Fibroblast of lung (primary cell): ENCODE measurements at regions not wholly inside any gene's neighbourhood (a gene's known extent, or its start where the extent isn't known, plus 50 kb on each side); places are given as distances from the start of the nearest gene placed in this dataset.

Experiments used
- DNase-seq, 2 donors: peaks; one replicate each; pipeline versions ENCODE4 v3.0.0 to v3.0.0-alpha.2; 2010; ENCODE audit warnings: low read depth in 2 of 2
- H2AFZ ChIP-seq: 2 replicates; pipeline ENCODE4 v1.5.1; 2012; ENCODE audit warnings: low read length, control low read depth, inconsistent platforms
- H3K27ac ChIP-seq: 2 replicates; pipeline ENCODE4 v1.5.1; 2011; ENCODE audit warnings: low read length, control low read depth; ENCODE audit not compliant: insufficient read depth
- H3K27me3 ChIP-seq: 2 replicates; pipeline ENCODE4 v1.5.1; 2011; ENCODE audit warnings: mild to moderate bottlenecking, low read length; ENCODE audit not compliant: control insufficient read depth, insufficient read depth
- H3K36me3 ChIP-seq: 2 replicates; pipeline ENCODE4 v1.5.1; 2011; ENCODE audit warnings: low read length; ENCODE audit not compliant: control insufficient read depth, insufficient read depth
- H3K4me1 ChIP-seq: 2 replicates; pipeline ENCODE4 v1.5.1; 2011; ENCODE audit warnings: low read length; ENCODE audit not compliant: control insufficient read depth, insufficient read depth; ENCODE audit errors: extremely low read depth
- H3K4me2 ChIP-seq: 2 replicates; pipeline ENCODE4 v1.5.1; 2011; ENCODE audit warnings: low read length, control low read depth; ENCODE audit not compliant: insufficient read depth; ENCODE audit errors: extremely low read depth
- H3K4me3 ChIP-seq, 4 experiments: fragments of 200-600 bp in 1 of 4; sonication (generic) in 1 of 4; replicated peaks in 1 of 4; 2 replicates each; pipeline ENCODE4 v1.5.1; 2011 to 2016; ENCODE audit warnings: low read length in 4 of 4, low read depth in 3 of 4, mild to moderate bottlenecking in 3 of 4, control low read depth in 2 of 4, inconsistent platforms in 1 of 4, mixed read lengths in 1 of 4; ENCODE audit not compliant: insufficient read depth in 1 of 4; ENCODE audit errors: control extremely low read depth in 1 of 4
- H3K79me2 ChIP-seq: 2 replicates; pipeline ENCODE4 v1.5.1; 2012; ENCODE audit warnings: mild to moderate bottlenecking, low read length, inconsistent platforms; ENCODE audit not compliant: control insufficient read depth, insufficient read depth
- H3K9ac ChIP-seq: 2 replicates; pipeline ENCODE4 v1.5.1; 2011; ENCODE audit warnings: mild to moderate bottlenecking, low read length, control low read depth; ENCODE audit not compliant: insufficient read depth
- H3K9me3 ChIP-seq: 2 replicates; pipeline ENCODE4 v1.5.1; 2012; ENCODE audit warnings: low read depth, low read length; ENCODE audit not compliant: control insufficient read depth, insufficient read depth
- H4K20me1 ChIP-seq: 2 replicates; pipeline ENCODE4 v1.5.1; 2011; ENCODE audit warnings: low read length; ENCODE audit not compliant: control insufficient read depth, insufficient read depth; ENCODE audit errors: extremely low read depth
- EZH2 ChIP-seq: IDR thresholded peaks from 2 replicates; pipeline ENCODE4 v1.5.1; 2012; ENCODE audit warnings: low read length, control low read depth, mild to moderate bottlenecking; ENCODE audit errors: missing control alignments
- TF ChIP-seq, protein P1 (sequence below), 2 donors: IDR thresholded peaks in 1 of 2; conservative IDR thresholded peaks in 1 of 2; 1 replicate in 1 of 2; 2 replicates in 1 of 2; pipeline ENCODE4 v1.5.1; 2011 to 2012; ENCODE audit warnings: low read length in 2 of 2, control low read depth in 1 of 2, inconsistent platforms in 1 of 2, low read depth in 1 of 2, mild to moderate bottlenecking in 1 of 2

DNA sequence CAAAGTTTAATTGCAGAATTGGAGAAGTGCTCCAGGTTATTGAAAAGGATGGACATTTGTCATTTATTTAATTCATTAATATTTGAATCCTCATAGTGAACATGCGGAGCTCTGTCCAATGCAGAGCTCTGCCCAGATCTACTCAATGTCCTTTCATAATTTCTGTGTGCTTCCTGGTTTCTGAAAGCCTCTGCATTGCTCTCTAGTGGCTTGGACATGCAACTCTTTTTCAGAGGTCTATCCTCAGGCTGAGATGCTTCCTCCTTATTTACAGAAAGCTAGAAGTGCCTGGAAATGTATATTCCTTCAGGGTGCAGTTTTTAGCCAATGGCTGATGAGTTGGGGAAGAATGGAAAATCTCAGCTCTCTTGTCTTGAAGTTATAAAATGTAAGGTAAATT, 786.1 kb upstream of the AADAT start:
- H2AFZ ChIP-seq, result no peak overlapping the region
- H3K27ac ChIP-seq, result no peak overlapping the region
- no peaks in the 10 kb centered on the region for H3K9me3 ChIP-seq
- H3K36me3 ChIP-seq, result no peaks in the 10 kb centered on the region
- no peak for DNase-seq
- TF ChIP-seq, protein P1, sequence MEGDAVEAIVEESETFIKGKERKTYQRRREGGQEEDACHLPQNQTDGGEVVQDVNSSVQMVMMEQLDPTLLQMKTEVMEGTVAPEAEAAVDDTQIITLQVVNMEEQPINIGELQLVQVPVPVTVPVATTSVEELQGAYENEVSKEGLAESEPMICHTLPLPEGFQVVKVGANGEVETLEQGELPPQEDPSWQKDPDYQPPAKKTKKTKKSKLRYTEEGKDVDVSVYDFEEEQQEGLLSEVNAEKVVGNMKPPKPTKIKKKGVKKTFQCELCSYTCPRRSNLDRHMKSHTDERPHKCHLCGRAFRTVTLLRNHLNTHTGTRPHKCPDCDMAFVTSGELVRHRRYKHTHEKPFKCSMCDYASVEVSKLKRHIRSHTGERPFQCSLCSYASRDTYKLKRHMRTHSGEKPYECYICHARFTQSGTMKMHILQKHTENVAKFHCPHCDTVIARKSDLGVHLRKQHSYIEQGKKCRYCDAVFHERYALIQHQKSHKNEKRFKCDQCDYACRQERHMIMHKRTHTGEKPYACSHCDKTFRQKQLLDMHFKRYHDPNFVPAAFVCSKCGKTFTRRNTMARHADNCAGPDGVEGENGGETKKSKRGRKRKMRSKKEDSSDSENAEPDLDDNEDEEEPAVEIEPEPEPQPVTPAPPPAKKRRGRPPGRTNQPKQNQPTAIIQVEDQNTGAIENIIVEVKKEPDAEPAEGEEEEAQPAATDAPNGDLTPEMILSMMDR (conservative IDR thresholded peaks at IDR 0.05 in 1 of 2, IDR thresholded peaks at IDR 0.05 in 1 of 2; ENCODE audit: low read depth in 1 of 2, low read length in 2 of 2), result no peak
- TF ChIP-seq EZH2, result no peak
- H3K4me1 ChIP-seq, result no peaks in the 10 kb centered on the region
- H3K4me2 ChIP-seq, result no peak overlapping the region
- no peaks in the 10 kb centered on the region for H3K79me2 ChIP-seq
- H3K9ac ChIP-seq, result no peak overlapping the region
- H3K4me3 ChIP-seq, result no peak overlapping the region
- no peaks in the 10 kb centered on the region for H4K20me1 ChIP-seq
- H3K27me3 ChIP-seq, result no peaks in the 10 kb centered on the region

DNA sequence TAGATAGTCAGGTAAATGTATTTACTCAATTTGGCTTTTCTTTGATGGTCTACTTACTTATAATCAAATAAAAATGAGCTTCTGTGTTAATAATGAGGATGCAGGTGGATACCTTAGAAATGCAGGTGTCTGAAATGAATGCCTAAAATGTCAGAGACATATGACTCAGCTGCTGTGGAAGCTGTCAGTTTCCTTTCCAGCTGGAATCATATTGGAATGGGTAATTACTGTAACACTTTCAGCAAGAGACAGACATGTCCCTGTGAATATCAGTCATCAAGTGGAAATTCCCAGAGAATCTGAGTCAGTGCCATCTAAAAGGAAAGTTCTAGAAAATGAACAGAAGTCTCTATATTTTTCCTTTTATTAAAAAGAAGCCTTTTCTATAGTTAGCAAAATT, 783.0 kb upstream of the AADAT start:
- no peaks in the 10 kb centered on the region for H3K36me3 ChIP-seq
- no peaks in the 10 kb centered on the region for H3K79me2 ChIP-seq
- no peak overlapping the region for H3K9ac ChIP-seq
- H3K4me3 ChIP-seq, result no peak overlapping the region
- H2AFZ ChIP-seq, result no peak overlapping the region
- H3K27me3 ChIP-seq, result no peaks in the 10 kb centered on the region
- H3K4me2 ChIP-seq, result no peak overlapping the region
- DNase-seq, result peak in 1 of 2 donors; percentile 0
- no peak for TF ChIP-seq EZH2
- TF ChIP-seq, protein P1 (conservative IDR thresholded peaks at IDR 0.05 in 1 of 2, IDR thresholded peaks at IDR 0.05 in 1 of 2; ENCODE audit: low read depth in 1 of 2, low read length in 2 of 2), result no peak
- H3K9me3 ChIP-seq, result no peaks in the 10 kb centered on the region
- H3K4me1 ChIP-seq, result no peaks in the 10 kb centered on the region
- H3K27ac ChIP-seq, result no peak overlapping the region
- H4K20me1 ChIP-seq, result no peaks in the 10 kb centered on the region

DNA sequence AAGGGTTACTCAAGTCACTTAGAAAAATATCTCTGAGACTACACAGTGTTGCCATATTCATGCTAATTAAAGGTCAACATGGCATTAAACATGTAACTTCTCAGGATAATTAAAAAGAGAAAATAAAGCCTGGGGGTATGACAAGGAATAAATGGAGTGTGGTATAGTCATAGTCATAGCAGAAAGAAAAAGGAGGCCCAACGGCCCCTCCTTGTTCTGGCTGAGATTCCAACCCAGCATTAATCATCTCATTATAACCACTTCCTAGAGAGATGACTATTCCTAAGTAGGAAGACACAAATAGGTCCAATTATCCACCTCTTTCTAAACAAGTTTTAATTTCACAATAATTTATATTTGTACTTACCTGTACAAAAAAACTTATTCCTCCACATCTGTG, 778.4 kb upstream of the AADAT start:
- TF ChIP-seq, protein P1 (conservative IDR thresholded peaks at IDR 0.05 in 1 of 2, IDR thresholded peaks at IDR 0.05 in 1 of 2; ENCODE audit: low read depth in 1 of 2, low read length in 2 of 2), result no peak
- no peak for TF ChIP-seq EZH2
- Histone ChIP-seq H3K27me3 (no peaks in the 10 kb centered on the region), H3K4me3 (no peak overlapping the region), H3K9ac (no peak overlapping the region), H3K9me3 (no peaks in the 10 kb centered on the region), H3K4me1 (no peaks in the 10 kb centered on the region), H3K79me2 (no peaks in the 10 kb centered on the region), H3K27ac (no peak overlapping the region), H3K36me3 (no peaks in the 10 kb centered on the region), H2AFZ (no peak overlapping the region), H3K4me2 (no peak overlapping the region), H4K20me1 (no peaks in the 10 kb centered on the region)
- peak in 1 of 2 donors; percentile 6 for DNase-seq
